ENCODE measurements at regions not wholly inside any gene's neighbourhood (a gene's known extent, or its start where the extent isn't known, plus 50 kb on each side); places are given as distances from the start of the nearest gene placed in this dataset.

- no peak for DNase-seq (ENCODE audit: low read depth in 2 of 2)
- peaks cover 3% of the 10 kb centered on the region for H3K27me3 ChIP-seq (ENCODE audit: control insufficient read depth, insufficient read depth, low read length)
- no peaks in the 10 kb centered on the region for H3K4me1 ChIP-seq (ENCODE audit: control insufficient read depth, extremely low read depth, insufficient read depth, low read length)
- no peak overlapping the region for H3K9ac ChIP-seq (ENCODE audit: insufficient read depth, low read length)
- H3K4me2 ChIP-seq (ENCODE audit: extremely low read depth, insufficient read depth, low read length), result no peak overlapping the region
- H3K79me2 ChIP-seq (ENCODE audit: control insufficient read depth, insufficient read depth, low read length), result no peaks in the 10 kb centered on the region
- no peaks in the 10 kb centered on the region for H4K20me1 ChIP-seq (ENCODE audit: control insufficient read depth, extremely low read depth, insufficient read depth, low read length)
- no peak overlapping the region for H3K4me3 ChIP-seq (replicated peaks in 1 of 4; ENCODE audit: control extremely low read depth in 1 of 4, insufficient read depth in 1 of 4, low read depth in 3 of 4, low read length in 4 of 4)
- no peak overlapping the region for H3K27ac ChIP-seq (ENCODE audit: insufficient read depth, low read length)
- no peaks in the 10 kb centered on the region for H3K9me3 ChIP-seq (ENCODE audit: control insufficient read depth, insufficient read depth, low read depth, low read length)
- TF ChIP-seq CTCF (conservative IDR thresholded peaks at IDR 0.05 in 1 of 2, IDR thresholded peaks at IDR 0.05 in 1 of 2; ENCODE audit: low read depth in 1 of 2, low read length in 2 of 2) (no peak), EZH2 (IDR thresholded peaks at IDR 0.05; ENCODE audit: low read length, missing control alignments) (no peak)
- H3K36me3 ChIP-seq (ENCODE audit: control insufficient read depth, insufficient read depth, low read length), result no peaks in the 10 kb centered on the region
- no peak overlapping the region for H2AFZ ChIP-seq (ENCODE audit: low read length)
Measured at GRCh38 chr2:236738030-236738429, 168.4 kb downstream of the ACKR3 start.

- no peak overlapping the region for H2AFZ ChIP-seq (ENCODE audit: low read length)
- DNase-seq (ENCODE audit: low read depth in 2 of 2), result no peak
- H3K9me3 ChIP-seq (ENCODE audit: control insufficient read depth, insufficient read depth, low read depth, low read length), result no peaks in the 10 kb centered on the region
Measured at GRCh38 chr2:236738896-236739295, 169.3 kb downstream of the ACKR3 start.

GRCh38 chr2:236739663-236740062 lies 170.0 kb downstream of the ACKR3 start:
- H2AFZ ChIP-seq (ENCODE audit: low read length), result no peak overlapping the region
- H3K79me2 ChIP-seq (ENCODE audit: control insufficient read depth, insufficient read depth, low read length), result no peaks in the 10 kb centered on the region
- H3K27ac ChIP-seq (ENCODE audit: insufficient read depth, low read length), result no peak overlapping the region
- no peak overlapping the region for H3K4me3 ChIP-seq (replicated peaks in 1 of 4; ENCODE audit: control extremely low read depth in 1 of 4, insufficient read depth in 1 of 4, low read depth in 3 of 4, low read length in 4 of 4)
- H3K9ac ChIP-seq (ENCODE audit: insufficient read depth, low read length), result no peak overlapping the region
- peaks cover 3% of the 10 kb centered on the region for H3K27me3 ChIP-seq (ENCODE audit: control insufficient read depth, insufficient read depth, low read length)
- peak in 1 of 2 donors; percentile 28 for DNase-seq (ENCODE audit: low read depth in 2 of 2)
- no peak overlapping the region for H3K4me2 ChIP-seq (ENCODE audit: extremely low read depth, insufficient read depth, low read length)
- no peaks in the 10 kb centered on the region for H4K20me1 ChIP-seq (ENCODE audit: control insufficient read depth, extremely low read depth, insufficient read depth, low read length)
- TF ChIP-seq EZH2 (IDR thresholded peaks at IDR 0.05; ENCODE audit: low read length, missing control alignments), result no peak
- no peak for TF ChIP-seq CTCF (conservative IDR thresholded peaks at IDR 0.05 in 1 of 2, IDR thresholded peaks at IDR 0.05 in 1 of 2; ENCODE audit: low read depth in 1 of 2, low read length in 2 of 2)
- peaks cover 3% of the 10 kb centered on the region for H3K4me1 ChIP-seq (ENCODE audit: control insufficient read depth, extremely low read depth, insufficient read depth, low read length)
- no peaks in the 10 kb centered on the region for H3K36me3 ChIP-seq (ENCODE audit: control insufficient read depth, insufficient read depth, low read length)
- H3K9me3 ChIP-seq (ENCODE audit: control insufficient read depth, insufficient read depth, low read depth, low read length), result no peaks in the 10 kb centered on the region

More at GRCh38 chr2:236738896-236739295, 169.3 kb downstream of the ACKR3 start:
- Histone ChIP-seq H3K4me3 (replicated peaks in 1 of 4; ENCODE audit: control extremely low read depth in 1 of 4, insufficient read depth in 1 of 4, low read depth in 3 of 4, low read length in 4 of 4) (no peak overlapping the region), H3K27me3 (ENCODE audit: control insufficient read depth, insufficient read depth, low read length) (peaks cover 3% of the 10 kb centered on the region), H3K4me2 (ENCODE audit: extremely low read depth, insufficient read depth, low read length) (no peak overlapping the region), H4K20me1 (ENCODE audit: control insufficient read depth, extremely low read depth, insufficient read depth, low read length) (no peaks in the 10 kb centered on the region), H3K4me1 (ENCODE audit: control insufficient read depth, extremely low read depth, insufficient read depth, low read length) (peaks cover under 1% of the 10 kb centered on the region), H3K9ac (ENCODE audit: insufficient read depth, low read length) (no peak overlapping the region), H3K27ac (ENCODE audit: insufficient read depth, low read length) (no peak overlapping the region), H3K36me3 (ENCODE audit: control insufficient read depth, insufficient read depth, low read length) (no peaks in the 10 kb centered on the region), H3K79me2 (ENCODE audit: control insufficient read depth, insufficient read depth, low read length) (no peaks in the 10 kb centered on the region)
- TF ChIP-seq EZH2 (IDR thresholded peaks at IDR 0.05; ENCODE audit: low read length, missing control alignments), result no peak
- no peak for TF ChIP-seq CTCF (conservative IDR thresholded peaks at IDR 0.05 in 1 of 2, IDR thresholded peaks at IDR 0.05 in 1 of 2; ENCODE audit: low read depth in 1 of 2, low read length in 2 of 2)

Data from fibroblast of lung (primary cell).